HG02884 (cell line): ENCODE measurements at regions not wholly inside any gene's neighbourhood (a gene's known extent, or its start where the extent isn't known, plus 50 kb on each side); places are given as distances from the start of the nearest gene placed in this dataset.
"Not testable (repeated sequence)": the region's sequence is repeated elsewhere in the genome, so short reads cannot be mapped to it uniquely, and the experiment has no call there.

Experiments
- ATAC-seq: cut with Tn5 transposase; IDR thresholded peaks from one replicate; pipeline ENCODE4 v1.9.1; 2021; ENCODE audit warnings: mild to moderate bottlenecking, moderate library complexity; ENCODE audit not compliant: unreplicated experiment

GRCh38 chr12:131333621-131334440, 377.1 kb upstream of the SFSWAP start:
- ATAC-seq: no peak

- no peak for ATAC-seq
Measured at GRCh38 chr12:131334835-131335234, 376.1 kb upstream of the SFSWAP start.

GRCh38 chr12:131335456-131335855, 375.4 kb upstream of the SFSWAP start:
- no peak for ATAC-seq

DNA sequence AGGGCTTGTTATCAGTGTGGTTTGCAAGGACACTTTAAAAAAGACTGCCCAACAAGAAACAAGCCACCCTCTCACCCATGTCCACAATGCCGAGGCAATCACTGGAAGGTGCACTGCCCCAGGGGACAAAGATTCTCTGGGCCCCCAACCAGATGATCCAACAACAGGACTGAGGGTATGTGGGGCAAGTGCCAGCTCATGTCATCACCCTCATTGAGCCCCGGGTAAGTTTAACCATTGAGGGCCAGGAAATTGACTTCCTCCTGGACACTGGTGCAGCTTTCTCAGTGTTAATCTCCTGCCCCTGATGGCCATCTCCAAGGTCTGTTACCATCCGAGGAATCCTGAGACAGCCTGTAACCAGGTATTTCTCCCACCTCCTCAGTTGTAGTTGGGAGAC, 373.0 kb upstream of the SFSWAP start:
- not testable (repeated sequence) for ATAC-seq

DNA sequence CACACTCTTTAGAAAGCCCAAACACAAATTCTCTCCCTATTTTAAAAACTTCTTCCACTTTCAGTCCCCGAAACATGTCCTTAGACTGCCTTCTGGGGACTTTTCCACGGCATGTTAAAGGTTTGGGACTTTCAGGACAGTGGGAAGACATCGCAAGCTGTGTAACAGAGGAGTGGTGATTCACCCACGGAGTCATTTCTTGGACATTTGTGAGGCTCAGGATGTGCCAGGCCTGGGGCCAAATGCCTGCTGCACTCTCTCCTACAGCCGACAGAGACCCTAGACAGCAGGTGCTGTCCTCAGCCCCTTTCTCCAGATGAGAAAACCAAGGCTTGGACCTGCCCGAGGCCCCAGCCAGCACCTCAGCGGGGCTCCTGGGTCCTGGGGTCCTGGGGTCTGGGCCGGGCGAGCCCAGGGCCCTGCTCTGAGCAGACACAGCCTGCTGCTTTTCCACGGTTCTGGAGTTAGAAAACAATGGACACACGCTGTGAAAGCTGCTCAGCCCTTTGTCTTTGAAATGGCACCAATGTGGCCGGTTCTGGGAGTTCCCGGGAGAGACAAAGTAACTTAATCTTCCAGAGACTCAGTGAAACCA, 370.2 kb upstream of the SFSWAP start:
- ATAC-seq: no peak

GRCh38 chr12:131341608-131342007, 369.3 kb upstream of the SFSWAP start:
- not testable (repeated sequence) for ATAC-seq

DNA sequence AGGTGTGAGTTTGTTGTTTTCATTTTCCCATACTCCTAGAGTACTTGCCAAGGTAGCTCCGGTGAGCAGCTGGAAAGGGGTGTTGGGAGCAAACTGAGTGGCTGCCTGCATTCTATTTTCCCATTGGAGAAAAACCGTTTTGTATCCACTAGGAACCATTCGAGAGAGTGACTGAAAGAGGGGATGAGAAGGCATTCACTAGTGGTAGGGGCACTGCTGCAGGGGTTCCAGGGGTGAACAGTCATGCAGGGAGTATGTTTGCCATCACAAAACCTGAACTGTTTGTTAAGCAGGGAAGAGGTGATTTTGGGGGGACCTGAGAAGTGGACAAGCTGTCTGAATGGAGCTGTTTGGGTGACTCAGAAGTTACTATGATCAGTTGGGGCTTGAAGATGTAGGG, 367.5 kb upstream of the SFSWAP start:
- not testable (repeated sequence) for ATAC-seq

DNA sequence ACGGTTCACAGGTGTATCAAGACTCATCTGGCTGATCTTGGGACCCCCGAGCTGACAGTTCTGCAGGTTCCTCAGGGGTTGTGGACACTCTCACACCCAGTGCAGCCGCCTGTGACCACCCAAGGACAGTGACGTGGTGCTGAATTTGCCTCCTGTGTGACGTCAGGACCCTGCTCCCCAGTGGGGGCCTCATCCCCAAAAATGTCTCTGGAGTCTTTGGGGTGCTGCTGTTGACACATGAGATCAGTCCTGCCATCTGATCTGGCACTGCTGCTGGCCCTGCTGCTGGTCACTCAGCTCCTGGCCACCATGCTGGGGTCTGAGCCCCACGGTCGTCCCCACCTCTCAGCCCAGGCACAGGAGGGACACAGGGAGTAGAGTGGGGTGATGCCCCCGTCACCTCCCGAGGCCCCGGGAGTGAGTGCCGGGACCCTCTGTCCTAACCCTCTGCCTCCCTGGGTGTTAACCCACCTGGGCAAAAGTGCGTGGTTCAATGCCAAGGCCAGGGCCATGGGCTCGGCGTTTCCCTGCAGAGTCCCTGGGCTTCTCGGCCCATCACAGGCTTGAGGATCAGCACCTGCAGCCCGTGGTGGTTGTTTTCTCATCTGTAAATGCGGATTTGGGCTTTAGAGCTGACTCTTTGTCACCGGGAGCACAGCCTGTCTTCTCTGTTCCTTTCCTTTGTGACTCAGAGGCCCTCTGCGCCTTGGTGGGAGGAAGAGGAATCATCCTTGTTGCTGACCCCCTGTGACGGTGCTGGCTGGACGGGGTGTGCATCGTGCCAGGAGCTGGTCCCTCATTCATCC, 366.0 kb upstream of the SFSWAP start:
- ATAC-seq: not testable (repeated sequence)

DNA sequence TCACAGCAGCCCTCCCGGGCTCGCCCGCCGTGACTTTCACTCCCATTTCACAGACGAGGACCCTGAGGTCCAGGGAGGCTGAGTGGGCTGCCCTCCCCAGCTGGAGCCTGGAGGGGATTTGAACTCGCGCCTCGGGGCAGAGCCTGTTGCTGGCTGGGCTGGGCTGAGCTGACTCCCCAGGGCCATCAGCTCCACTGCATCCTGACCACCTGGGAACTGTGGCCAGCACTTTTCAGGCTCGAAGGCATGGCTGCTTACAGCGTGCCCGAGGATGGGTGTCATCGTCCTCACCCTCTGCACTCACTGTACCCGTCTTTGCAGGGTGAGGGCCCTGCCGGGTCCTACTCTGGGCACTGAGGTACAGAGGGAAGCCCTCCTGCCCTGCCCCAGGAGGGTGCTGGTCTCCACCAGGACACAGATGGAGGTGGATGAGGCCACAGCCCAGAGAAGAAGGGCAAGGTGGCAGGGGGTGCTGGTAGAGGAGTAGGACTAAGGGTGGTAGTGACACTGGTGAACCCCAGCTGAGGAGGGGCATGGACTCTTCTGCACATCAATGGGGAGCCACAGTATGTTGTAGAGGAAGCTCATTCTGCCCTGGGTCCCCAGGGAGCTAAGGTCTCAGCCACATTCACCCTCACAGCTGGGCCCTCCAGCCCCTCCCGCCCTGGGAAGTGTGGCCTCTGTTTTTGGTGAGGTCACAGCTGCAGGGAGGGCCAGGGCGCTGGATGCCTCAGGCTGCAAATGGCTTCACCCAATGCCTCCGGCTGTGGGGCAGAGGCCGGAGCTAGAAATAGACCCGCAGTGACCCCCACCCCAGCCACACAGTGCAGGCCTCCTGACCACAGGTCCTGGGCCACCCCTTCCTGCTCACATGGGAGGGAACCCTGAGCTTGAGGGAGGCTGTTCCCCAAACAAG, 365.1 kb upstream of the SFSWAP start:
- ATAC-seq: no peak

DNA sequence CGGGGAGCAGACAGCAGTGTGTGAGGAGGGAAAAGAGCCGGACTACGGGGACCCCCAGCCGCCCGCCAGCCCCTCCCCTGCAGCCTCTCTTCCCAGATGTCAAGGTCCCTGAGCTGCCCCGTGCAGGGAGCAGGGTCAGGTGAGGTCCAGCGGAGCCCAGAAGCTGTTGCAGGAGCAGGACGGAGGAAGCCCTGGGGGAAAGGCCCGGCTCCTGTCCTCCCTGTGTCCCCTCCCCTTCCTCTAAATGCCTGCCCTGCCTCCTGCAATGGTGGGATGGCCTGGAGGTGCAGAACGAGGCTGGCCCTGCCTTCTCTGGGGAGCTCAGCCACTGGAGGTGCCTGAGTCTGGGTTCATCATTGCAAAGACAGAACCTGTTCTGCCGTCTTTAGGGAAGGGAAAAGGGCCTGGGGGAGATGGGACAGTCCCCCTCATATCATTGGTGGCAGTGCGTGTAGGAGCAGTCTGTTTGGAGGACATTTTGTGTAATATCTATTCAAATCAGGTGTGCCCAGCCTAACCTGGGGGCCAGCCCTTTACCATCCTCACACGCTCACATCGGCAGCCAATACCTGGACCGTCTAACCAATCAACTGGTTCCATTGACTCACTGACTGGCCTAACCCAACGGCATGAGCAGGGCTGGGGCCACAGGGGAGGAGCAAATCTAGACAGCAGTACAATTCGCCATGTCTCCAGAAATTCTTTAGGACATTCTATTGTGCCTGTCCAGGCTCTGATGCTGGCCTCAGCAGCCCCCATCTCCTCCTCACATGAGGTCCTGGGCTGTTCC, 364.1 kb upstream of the SFSWAP start:
- ATAC-seq: no peak

- ATAC-seq: no peak
Measured at GRCh38 chr12:131347345-131347714, 363.6 kb upstream of the SFSWAP start.

DNA sequence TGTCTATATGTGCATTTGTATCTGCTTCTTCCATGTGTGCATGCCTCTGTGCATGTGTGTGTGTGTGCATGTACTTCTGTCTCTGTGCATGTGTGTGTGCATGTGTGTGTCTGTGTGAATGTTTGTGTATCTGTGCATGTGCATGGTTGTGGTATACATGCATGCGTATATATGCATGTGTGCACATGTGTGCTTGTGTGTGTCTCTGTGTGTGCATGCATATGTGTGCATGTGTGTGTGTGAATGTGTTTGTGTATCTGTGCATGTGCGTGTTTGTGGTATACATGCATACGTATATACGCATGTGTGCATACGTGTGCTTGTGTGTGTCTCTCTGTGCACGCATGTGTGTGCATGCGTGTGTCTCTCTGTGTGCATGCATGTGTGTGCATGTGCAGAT, 363.2 kb upstream of the SFSWAP start:
- ATAC-seq: no peak

- no peak for ATAC-seq
Measured at GRCh38 chr12:131348231-131348630, 362.7 kb upstream of the SFSWAP start.

DNA sequence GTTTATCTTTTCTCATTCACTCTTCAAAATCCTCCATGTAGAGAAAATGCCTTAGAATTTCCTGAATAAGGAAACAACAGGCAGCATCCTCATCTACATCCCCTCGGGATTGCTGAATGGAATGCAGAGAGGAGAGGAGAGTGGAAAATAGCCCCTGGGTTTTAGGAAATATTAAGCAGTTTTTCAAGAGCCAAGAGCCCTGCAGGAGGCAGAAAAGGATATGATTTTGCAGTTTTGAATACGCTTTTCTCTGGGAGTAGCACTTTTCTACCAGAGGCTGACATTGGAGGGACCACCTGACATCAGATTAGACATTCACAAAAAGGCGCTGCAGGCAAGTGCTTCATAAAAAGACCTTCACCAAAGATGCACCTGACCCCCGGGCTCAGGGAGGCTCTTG, 362.2 kb upstream of the SFSWAP start:
- no peak for ATAC-seq

DNA sequence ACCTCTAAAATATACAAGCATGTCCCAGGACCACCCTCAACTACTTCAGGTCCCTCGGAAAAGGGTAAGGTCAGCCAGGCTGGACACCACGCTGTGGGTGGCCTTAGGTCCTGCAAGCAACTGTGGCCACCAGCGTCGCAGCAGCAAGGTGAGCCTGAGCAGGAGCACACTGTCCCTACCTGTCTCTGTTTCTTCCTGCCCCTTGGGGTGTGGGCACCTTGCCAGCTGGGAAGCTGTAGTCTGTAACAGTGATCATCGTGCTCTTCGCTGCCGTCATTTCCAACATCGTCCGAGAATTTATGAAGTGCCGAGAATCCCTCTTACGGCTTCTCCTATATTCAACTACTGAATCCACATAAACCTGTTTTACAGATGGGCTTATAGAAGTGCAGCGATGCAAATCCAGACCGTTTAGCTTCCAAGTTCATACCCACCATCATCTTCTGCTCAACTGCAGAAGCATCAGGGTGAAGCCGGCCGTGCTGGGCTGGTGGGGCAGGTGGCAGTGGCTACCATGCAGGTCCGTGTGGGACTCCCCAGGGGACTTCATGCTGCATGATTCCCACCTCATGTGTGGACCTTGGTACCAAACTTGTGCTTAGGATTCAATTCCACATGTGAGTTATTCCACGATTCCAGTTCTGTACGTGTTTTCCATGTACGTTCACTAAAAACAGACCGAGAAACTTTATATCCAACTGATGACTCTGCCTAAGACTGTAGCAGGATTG, 361.3 kb upstream of the SFSWAP start:
- no peak for ATAC-seq

DNA sequence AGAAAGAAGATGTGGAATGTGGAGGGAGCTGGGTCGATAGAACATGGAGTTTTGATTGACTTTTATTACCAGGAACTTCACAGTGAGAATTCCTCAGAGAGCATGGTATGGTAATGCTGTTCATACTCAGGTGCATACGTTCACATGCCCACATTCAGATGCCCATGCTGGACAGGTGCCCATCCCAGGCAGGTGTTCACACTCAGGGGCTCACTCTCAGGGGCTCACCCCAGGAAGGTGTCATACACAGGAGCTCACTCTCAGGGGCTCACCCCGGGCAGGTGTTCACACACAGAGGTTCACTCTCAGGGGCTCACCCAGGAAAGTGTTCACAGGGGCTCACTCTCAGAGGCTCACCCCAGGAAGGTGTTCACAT, 360.0 kb upstream of the SFSWAP start:
- no peak for ATAC-seq

DNA sequence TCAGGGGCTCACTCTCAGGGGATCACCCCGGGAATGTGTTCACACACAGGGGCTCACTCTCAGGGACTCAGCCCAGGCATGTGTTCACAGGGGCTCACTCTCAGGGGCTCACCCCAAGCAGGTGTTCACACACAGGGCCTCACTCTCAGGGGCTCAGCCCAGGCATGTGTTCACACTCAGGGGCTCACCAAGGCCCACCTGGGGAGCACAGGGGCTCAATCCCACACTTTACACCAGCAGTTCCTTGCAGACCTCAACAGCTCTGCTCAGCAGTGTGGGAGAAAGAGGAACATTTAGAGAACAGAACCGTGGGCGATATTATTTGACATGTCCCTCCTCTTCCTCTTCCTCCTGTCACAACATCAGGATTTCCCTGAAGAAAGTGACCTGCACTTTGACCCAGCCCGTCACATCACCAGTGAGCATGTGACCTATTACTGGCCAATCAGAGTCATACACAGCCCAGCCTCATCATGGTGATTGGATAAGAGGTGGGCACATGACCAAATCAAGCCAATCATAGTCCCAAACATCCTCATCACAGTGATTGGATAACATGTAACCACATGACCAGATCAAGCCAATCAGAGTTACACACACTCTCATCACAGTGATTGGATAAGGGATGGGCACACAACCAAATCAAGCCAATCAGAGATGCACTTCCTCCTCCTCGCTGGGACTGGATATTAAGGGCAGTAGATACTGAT, 359.4 kb upstream of the SFSWAP start:
- ATAC-seq: no peak

DNA sequence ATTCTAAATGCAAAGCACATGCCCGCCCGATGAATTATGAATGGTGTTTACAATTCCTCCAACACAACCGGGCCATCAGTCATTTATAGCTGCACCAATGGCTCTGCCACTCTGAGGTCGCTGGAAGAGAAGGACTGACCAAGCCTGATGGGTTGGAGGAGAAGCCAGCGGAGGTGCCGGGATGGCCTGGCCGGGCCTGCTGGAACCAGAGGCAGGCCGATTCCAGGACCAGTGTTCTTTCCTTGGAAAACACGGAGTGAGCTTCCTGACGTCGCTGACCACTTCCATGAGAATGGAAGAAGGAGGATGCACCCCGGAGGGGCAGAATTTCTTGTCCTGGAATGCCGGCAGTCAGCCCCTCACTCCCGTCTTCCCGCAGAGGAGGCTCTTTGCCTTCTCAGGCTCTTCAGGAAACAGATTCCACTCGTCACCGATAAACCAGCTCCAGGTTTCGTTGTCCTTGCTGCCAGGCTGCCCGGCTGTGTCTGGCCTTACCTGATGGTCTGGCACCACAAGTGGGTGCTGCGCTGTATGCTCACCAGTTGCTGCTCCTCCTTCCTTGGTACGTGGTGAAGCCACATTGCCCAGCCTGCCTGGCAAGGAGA, 358.5 kb upstream of the SFSWAP start:
- no peak for ATAC-seq
